ENCODE measurements at regions not wholly inside any gene's neighbourhood (a gene's known extent, or its start where the extent isn't known, plus 50 kb on each side); places are given as distances from the start of the nearest gene placed in this dataset.
A peak's percentile ranks its signal among the peaks of the same experiment; 100 is the strongest.

- Histone ChIP-seq H3K27ac (no peak overlapping the region), H3K27me3 (replicated peaks; ENCODE audit: insufficient read depth) (no peaks in the 10 kb centered on the region), H3K4me3 (no peak overlapping the region), H3K4me1 (replicated peaks) (no peaks in the 10 kb centered on the region), H3K9me3 (no peaks in the 10 kb centered on the region), H3K36me3 (no peaks in the 10 kb centered on the region)
- no peak for DNase-seq (ENCODE audit: low spot score)
- intact Hi-C loops (cut with DNase I): no loop called here
- WGBS: 93% methylated on average over 1 of the region's 1 CpG
- TF ChIP-seq CTCF (IDR thresholded peaks at IDR 0.05): no peak
- TF ChIP-seq POLR2AphosphoS5 (IDR thresholded peaks at IDR 0.05): no peak
- TF ChIP-seq POLR2A (IDR thresholded peaks at IDR 0.05): no peak
Observed at GRCh38 chr2:71938108-71938507, 209.6 kb downstream of the CYP26B1 start.

- no peak overlapping the region for H3K4me3 ChIP-seq
- TF ChIP-seq POLR2A (IDR thresholded peaks at IDR 0.05) (no peak), CTCF (IDR thresholded peaks at IDR 0.05) (no peak), POLR2AphosphoS5 (IDR thresholded peaks at IDR 0.05) (no peak)
- DNase-seq (ENCODE audit: low spot score): no peak
- no peaks in the 10 kb centered on the region for H3K27me3 ChIP-seq (replicated peaks; ENCODE audit: insufficient read depth)
- H3K36me3 ChIP-seq: no peaks in the 10 kb centered on the region
- 89% methylated on average over 1 of the region's 1 CpG for WGBS
- H3K4me1 ChIP-seq (replicated peaks): no peaks in the 10 kb centered on the region
- H3K27ac ChIP-seq: no peak overlapping the region
- intact Hi-C loops (cut with DNase I): no loop called here
- no peaks in the 10 kb centered on the region for H3K9me3 ChIP-seq
Observed at GRCh38 chr2:71937396-71937795, 210.3 kb downstream of the CYP26B1 start.

GRCh38 chr2:71936076-71937030 is 211.3 kb downstream of the CYP26B1 start:
- Histone ChIP-seq H3K4me1 (replicated peaks) (no peaks in the 10 kb centered on the region), H3K4me3 (no peak overlapping the region), H3K36me3 (no peaks in the 10 kb centered on the region), H3K9me3 (no peaks in the 10 kb centered on the region), H3K27ac (no peak overlapping the region), H3K27me3 (replicated peaks; ENCODE audit: insufficient read depth) (no peaks in the 10 kb centered on the region)
- no peak for DNase-seq (ENCODE audit: low spot score)
- TF ChIP-seq CTCF (IDR thresholded peaks at IDR 0.05) (no peak), POLR2AphosphoS5 (IDR thresholded peaks at IDR 0.05) (no peak), POLR2A (IDR thresholded peaks at IDR 0.05) (no peak)
- intact Hi-C loops (cut with DNase I): no loop called here
- 84% methylated on average over 5 of the region's 5 CpGs for WGBS

GRCh38 chr2:71935262-71935848 is 212.3 kb downstream of the CYP26B1 start:
- Histone ChIP-seq H3K4me3 (no peak overlapping the region), H3K4me1 (replicated peaks) (no peaks in the 10 kb centered on the region), H3K36me3 (no peaks in the 10 kb centered on the region), H3K9me3 (no peaks in the 10 kb centered on the region), H3K27ac (no peak overlapping the region), H3K27me3 (replicated peaks; ENCODE audit: insufficient read depth) (no peaks in the 10 kb centered on the region)
- intact Hi-C loops (cut with DNase I): no loop called here
- peak; percentile 70 for DNase-seq (ENCODE audit: low spot score)
- WGBS: 28% methylated on average over 11 of the region's 11 CpGs
- peak; percentile 49 for TF ChIP-seq POLR2AphosphoS5 (IDR thresholded peaks at IDR 0.05)
- TF ChIP-seq POLR2A (IDR thresholded peaks at IDR 0.05): no peak

GRCh38 chr2:71934595-71935261 is 212.9 kb downstream of the CYP26B1 start:
- H3K4me3 ChIP-seq: no peak overlapping the region

More at GRCh38 chr2:71934595-71935261, 212.9 kb downstream of the CYP26B1 start:
- Histone ChIP-seq H3K9me3 (no peaks in the 10 kb centered on the region), H3K27me3 (replicated peaks; ENCODE audit: insufficient read depth) (no peaks in the 10 kb centered on the region), H3K27ac (no peak overlapping the region), H3K36me3 (no peaks in the 10 kb centered on the region), H3K4me1 (replicated peaks) (no peaks in the 10 kb centered on the region)
- 75% methylated on average over 4 of the region's 4 CpGs for WGBS
- no peak for TF ChIP-seq CTCF (IDR thresholded peaks at IDR 0.05)
- TF ChIP-seq POLR2AphosphoS5 (IDR thresholded peaks at IDR 0.05): no peak
- no peak for TF ChIP-seq POLR2A (IDR thresholded peaks at IDR 0.05)
- intact Hi-C loops (cut with DNase I): loop anchor here (5.0 kb wide), 1 partner anchor 213 kb away; the partner anchor contains the start of gene CYP26B1
- DNase-seq (ENCODE audit: low spot score): no peak

Data from prostate gland (tissue), 2 donors.